Activated CD4-positive, alpha-beta T cell treated with anti-CD3 and anti-CD28 coated beads, Interleukin-2, amount 50 U/mL, for 16 hours (primary cell): ENCODE measurements at regions not wholly inside any gene's neighbourhood (a gene's known extent, or its start where the extent isn't known, plus 50 kb on each side); places are given as distances from the start of the nearest gene placed in this dataset.
"Not testable (repeated sequence)": the region's sequence is repeated elsewhere in the genome, so short reads cannot be mapped to it uniquely, and the experiment has no call there.

Experiments
- DNase-seq: peaks from one replicate; pipeline ENCODE4 v3.0.0-alpha.2; 2020

GRCh38 chr5:14928661-14929060, 57.1 kb upstream of the ANKH start:
- no peak for DNase-seq

- peak; percentile 31 for DNase-seq
Measured at GRCh38 chr5:14925326-14925725, 53.7 kb upstream of the ANKH start.

- not testable (repeated sequence) for DNase-seq
Measured at GRCh38 chr5:14922952-14923351, 51.4 kb upstream of the ANKH start.

- DNase-seq = no peak
Measured at GRCh38 chr5:14922456-14922855, 50.9 kb upstream of the ANKH start.
